KMS-11 (cell line): ENCODE measurements at regions not wholly inside any gene's neighbourhood (a gene's known extent, or its start where the extent isn't known, plus 50 kb on each side); places are given as distances from the start of the nearest gene placed in this dataset.

Experiments used
- H2AFZ ChIP-seq: fragments of 200-600 bp; sonication (generic); 2 replicates; pipeline ENCODE4 v1.6.1; 2016; ENCODE audit warnings: antibody characterized with exemption, mixed run types, low read depth
- H3K27ac ChIP-seq: fragments of 200-600 bp; sonication (generic); 2 replicates; pipeline ENCODE4 v1.6.1; 2016; ENCODE audit warnings: mild to moderate bottlenecking, mixed run types
- H3K27me3 ChIP-seq: fragments of 200-600 bp; sonication (generic); 2 replicates; pipeline ENCODE4 v1.6.1; 2017; ENCODE audit warnings: mild to moderate bottlenecking, low read depth, mixed run types, moderate library complexity; ENCODE audit not compliant: insufficient read depth
- H3K36me3 ChIP-seq: fragments of 200-600 bp; sonication (generic); 2 replicates; pipeline ENCODE4 v1.6.1; 2017; ENCODE audit warnings: mild to moderate bottlenecking, mixed run types; ENCODE audit not compliant: insufficient read depth
- H3K4me1 ChIP-seq: fragments of 200-600 bp; sonication (generic); 2 replicates; pipeline ENCODE4 v1.6.1; 2016; ENCODE audit warnings: mild to moderate bottlenecking, low read depth, mixed run types; ENCODE audit not compliant: poor library complexity, severe bottlenecking
- H3K4me2 ChIP-seq: fragments of 200-600 bp; sonication (generic); 2 replicates; pipeline ENCODE4 v1.7.0; 2016; ENCODE audit warnings: mild to moderate bottlenecking, mixed run types
- H3K4me3 ChIP-seq: fragments of 200-600 bp; sonication (generic); IDR thresholded peaks from 2 replicates; pipeline ENCODE4 v1.6.1; 2017; ENCODE audit warnings: low read depth, low read length, mixed read lengths; ENCODE audit not compliant: insufficient read depth
- H3K79me2 ChIP-seq: fragments of 200-600 bp; sonication (generic); 2 replicates; pipeline ENCODE4 v1.6.1; 2016; ENCODE audit warnings: low read depth, mixed run types; ENCODE audit not compliant: insufficient read depth
- H3K9ac ChIP-seq: fragments of 200-600 bp; sonication (generic); 2 replicates; pipeline ENCODE4 v1.6.1; 2016; ENCODE audit warnings: mild to moderate bottlenecking, mixed run types
- H4K20me1 ChIP-seq: fragments of 200-600 bp; sonication (generic); 2 replicates; pipeline ENCODE4 v1.6.1; 2016; ENCODE audit warnings: mild to moderate bottlenecking, mixed run types; ENCODE audit not compliant: insufficient read depth
- CTCF ChIP-seq: fragments of 200-600 bp; sonication (generic); conservative IDR thresholded peaks from 2 replicates; pipeline ENCODE4 v1.6.1; 2017; ENCODE audit warnings: low read depth, mild to moderate bottlenecking, antibody characterized with exemption, low read length, moderate library complexity, mixed read lengths

GRCh38 chr1:11352816-11353799 lies 80.1 kb downstream of the UBIAD1 start:
- Histone ChIP-seq H3K79me2 (no peaks in the 10 kb centered on the region), H3K27me3 (peaks cover 95% of the 10 kb centered on the region), H3K9ac (no peak overlapping the region), H2AFZ (no peak overlapping the region), H3K4me1 (no peaks in the 10 kb centered on the region), H3K4me2 (no peak overlapping the region), H3K27ac (no peak overlapping the region), H4K20me1 (no peaks in the 10 kb centered on the region), H3K4me3 (no peak overlapping the region), H3K36me3 (no peaks in the 10 kb centered on the region)
- no peak for TF ChIP-seq CTCF

GRCh38 chr1:11354893-11355553 lies 82.0 kb downstream of the UBIAD1 start:
- Histone ChIP-seq H3K27me3 (peaks cover 96% of the 10 kb centered on the region), H2AFZ (no peak overlapping the region), H3K79me2 (no peaks in the 10 kb centered on the region), H3K36me3 (no peaks in the 10 kb centered on the region), H3K9ac (no peak overlapping the region), H4K20me1 (no peaks in the 10 kb centered on the region), H3K4me3 (no peak overlapping the region), H3K27ac (no peak overlapping the region), H3K4me1 (no peaks in the 10 kb centered on the region), H3K4me2 (no peak overlapping the region)
- no peak for TF ChIP-seq CTCF

GRCh38 chr1:11355559-11356475 lies 82.8 kb downstream of the UBIAD1 start:
- Histone ChIP-seq H3K36me3 (no peaks in the 10 kb centered on the region), H4K20me1 (no peaks in the 10 kb centered on the region), H3K4me3 (no peak overlapping the region), H3K27ac (no peak overlapping the region), H3K4me2 (no peak overlapping the region), H3K9ac (no peak overlapping the region), H2AFZ (no peak overlapping the region), H3K27me3 (peaks cover 97% of the 10 kb centered on the region), H3K4me1 (no peaks in the 10 kb centered on the region), H3K79me2 (no peaks in the 10 kb centered on the region)
- no peak for TF ChIP-seq CTCF

GRCh38 chr1:11357276-11357675 lies 84.3 kb downstream of the UBIAD1 start:
- no peak for TF ChIP-seq CTCF
- no peak overlapping the region for H2AFZ ChIP-seq
- peaks cover 93% of the 10 kb centered on the region for H3K27me3 ChIP-seq
- no peaks in the 10 kb centered on the region for H3K79me2 ChIP-seq
- no peak overlapping the region for H3K4me3 ChIP-seq
- no peaks in the 10 kb centered on the region for H4K20me1 ChIP-seq
- H3K9ac ChIP-seq, result no peak overlapping the region
- H3K36me3 ChIP-seq, result no peaks in the 10 kb centered on the region
- H3K4me1 ChIP-seq, result no peaks in the 10 kb centered on the region
- no peak overlapping the region for H3K4me2 ChIP-seq
- H3K27ac ChIP-seq, result no peak overlapping the region
